ENCODE measurements at regions not wholly inside any gene's neighbourhood (a gene's known extent, or its start where the extent isn't known, plus 50 kb on each side); places are given as distances from the start of the nearest gene placed in this dataset.
A peak's percentile ranks its signal among the peaks of the same experiment; 100 is the strongest.

- intact Hi-C loops (cut with DNase I) = no loop called here
- H3K4me3 ChIP-seq (ENCODE audit: low read length in 3 of 3) = no peak overlapping the region
- FAIRE-seq (no peak), DNase-seq (no peak)
- TF ChIP-seq CTCF (IDR thresholded peaks at IDR 0.05; ENCODE audit: borderline replicate concordance, extremely low read depth, insufficient read depth) = no peak
- no peaks in the 10 kb centered on the region for H3K4me1 ChIP-seq (ENCODE audit: control insufficient read depth in 2 of 3, insufficient read depth in 2 of 3, low read depth in 1 of 3, low read length in 3 of 3)
- H3K9ac ChIP-seq (ENCODE audit: low read length in 3 of 3) = no peak overlapping the region
- no peaks in the 10 kb centered on the region for H3K27me3 ChIP-seq (ENCODE audit: control insufficient read depth, insufficient read depth, low read length)
- no peak overlapping the region for H3K27ac ChIP-seq (ENCODE audit: low read depth in 2 of 2, low read length in 2 of 2)
- H3K9me3 ChIP-seq (ENCODE audit: control insufficient read depth in 2 of 3, insufficient read depth in 1 of 3, low read length in 3 of 3) = no peaks in the 10 kb centered on the region
- H3K36me3 ChIP-seq (ENCODE audit: control insufficient read depth in 2 of 3, insufficient read depth in 3 of 3, low read length in 3 of 3) = no peaks in the 10 kb centered on the region
Measured at GRCh38 chr16:52123061-52123839, 423.7 kb downstream of the TOX3 start.

GRCh38 chr16:52117171-52117570 is 429.8 kb downstream of the TOX3 start:
- no peak overlapping the region for H3K4me3 ChIP-seq (ENCODE audit: low read length in 3 of 3)
- H3K9ac ChIP-seq (ENCODE audit: low read length in 3 of 3) = no peak overlapping the region
- no peaks in the 10 kb centered on the region for H3K27me3 ChIP-seq (ENCODE audit: control insufficient read depth, insufficient read depth, low read length)
- no peak for TF ChIP-seq CTCF (IDR thresholded peaks at IDR 0.05; ENCODE audit: borderline replicate concordance, extremely low read depth, insufficient read depth)
- FAIRE-seq (no peak), DNase-seq (no peak)
- no peaks in the 10 kb centered on the region for H3K9me3 ChIP-seq (ENCODE audit: control insufficient read depth in 2 of 3, insufficient read depth in 1 of 3, low read length in 3 of 3)
- H3K4me1 ChIP-seq (ENCODE audit: control insufficient read depth in 2 of 3, insufficient read depth in 2 of 3, low read depth in 1 of 3, low read length in 3 of 3) = no peaks in the 10 kb centered on the region
- intact Hi-C loops (cut with DNase I) = no loop called here
- H3K36me3 ChIP-seq (ENCODE audit: control insufficient read depth in 2 of 3, insufficient read depth in 3 of 3, low read length in 3 of 3) = no peaks in the 10 kb centered on the region
- no peak overlapping the region for H3K27ac ChIP-seq (ENCODE audit: low read depth in 2 of 2, low read length in 2 of 2)

- Histone ChIP-seq H3K27ac (ENCODE audit: low read depth in 2 of 2, low read length in 2 of 2) (no peak overlapping the region), H3K9ac (ENCODE audit: low read length in 3 of 3) (no peak overlapping the region), H3K27me3 (ENCODE audit: control insufficient read depth, insufficient read depth, low read length) (no peaks in the 10 kb centered on the region), H3K9me3 (ENCODE audit: control insufficient read depth in 2 of 3, insufficient read depth in 1 of 3, low read length in 3 of 3) (no peaks in the 10 kb centered on the region), H3K4me3 (ENCODE audit: low read length in 3 of 3) (no peak overlapping the region), H3K4me1 (ENCODE audit: control insufficient read depth in 2 of 3, insufficient read depth in 2 of 3, low read depth in 1 of 3, low read length in 3 of 3) (no peaks in the 10 kb centered on the region), H3K36me3 (ENCODE audit: control insufficient read depth in 2 of 3, insufficient read depth in 3 of 3, low read length in 3 of 3) (no peaks in the 10 kb centered on the region)
- peak in 2 of 5 donors; percentile 2 to 19 for DNase-seq
- TF ChIP-seq CTCF (IDR thresholded peaks at IDR 0.05; ENCODE audit: borderline replicate concordance, extremely low read depth, insufficient read depth) = no peak
- intact Hi-C loops (cut with DNase I) = no loop called here
- no peak for FAIRE-seq
Measured at GRCh38 chr16:52114379-52114778, 432.6 kb downstream of the TOX3 start.
